ENCODE measurements at regions not wholly inside any gene's neighbourhood (a gene's known extent, or its start where the extent isn't known, plus 50 kb on each side); places are given as distances from the start of the nearest gene placed in this dataset.

DNA sequence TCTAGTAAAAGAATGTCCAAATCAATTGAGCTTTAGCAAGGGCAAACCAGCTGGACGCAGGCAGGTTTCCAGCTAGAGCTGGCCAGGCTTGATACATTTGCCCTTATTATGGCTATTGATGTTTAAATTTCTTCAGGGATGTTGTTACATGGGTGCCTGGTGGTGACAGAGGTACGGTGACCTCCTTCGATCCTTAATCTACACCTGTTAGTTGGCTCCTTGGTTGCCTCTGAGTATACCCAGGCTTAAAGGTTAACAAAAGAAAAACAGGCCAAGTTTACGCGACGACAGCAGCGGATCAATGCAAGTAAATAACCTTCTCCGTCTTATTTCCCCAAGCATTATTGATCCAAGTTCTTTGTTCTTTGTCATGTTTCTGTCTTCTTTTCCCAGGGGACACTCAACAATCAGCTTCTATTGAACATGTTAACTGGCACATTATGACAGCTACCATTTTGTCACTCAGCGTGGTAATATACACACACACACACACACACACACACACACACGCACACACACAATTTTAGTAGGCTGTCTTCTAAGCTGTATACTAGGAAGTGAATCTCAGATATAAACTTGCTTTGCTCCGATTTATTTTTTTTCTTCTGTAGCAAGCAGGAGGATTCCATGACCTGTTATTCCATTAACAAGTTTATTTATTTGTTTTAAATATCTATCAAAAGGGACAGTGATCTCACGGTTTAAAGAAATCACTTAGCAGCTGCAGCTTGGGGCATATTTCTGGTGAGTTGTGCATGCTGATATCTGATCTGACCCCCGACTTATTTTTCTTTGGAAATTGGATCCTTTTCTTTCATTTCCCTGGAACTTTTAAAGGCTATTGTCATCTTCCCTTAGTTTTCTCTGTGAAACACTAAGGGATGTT lies 844.7 kb downstream of the MCTP2 start:
- TF ChIP-seq, protein P1, sequence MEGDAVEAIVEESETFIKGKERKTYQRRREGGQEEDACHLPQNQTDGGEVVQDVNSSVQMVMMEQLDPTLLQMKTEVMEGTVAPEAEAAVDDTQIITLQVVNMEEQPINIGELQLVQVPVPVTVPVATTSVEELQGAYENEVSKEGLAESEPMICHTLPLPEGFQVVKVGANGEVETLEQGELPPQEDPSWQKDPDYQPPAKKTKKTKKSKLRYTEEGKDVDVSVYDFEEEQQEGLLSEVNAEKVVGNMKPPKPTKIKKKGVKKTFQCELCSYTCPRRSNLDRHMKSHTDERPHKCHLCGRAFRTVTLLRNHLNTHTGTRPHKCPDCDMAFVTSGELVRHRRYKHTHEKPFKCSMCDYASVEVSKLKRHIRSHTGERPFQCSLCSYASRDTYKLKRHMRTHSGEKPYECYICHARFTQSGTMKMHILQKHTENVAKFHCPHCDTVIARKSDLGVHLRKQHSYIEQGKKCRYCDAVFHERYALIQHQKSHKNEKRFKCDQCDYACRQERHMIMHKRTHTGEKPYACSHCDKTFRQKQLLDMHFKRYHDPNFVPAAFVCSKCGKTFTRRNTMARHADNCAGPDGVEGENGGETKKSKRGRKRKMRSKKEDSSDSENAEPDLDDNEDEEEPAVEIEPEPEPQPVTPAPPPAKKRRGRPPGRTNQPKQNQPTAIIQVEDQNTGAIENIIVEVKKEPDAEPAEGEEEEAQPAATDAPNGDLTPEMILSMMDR (IDR thresholded peaks at IDR 0.05; ENCODE audit: control extremely low read depth in 1 of 3, insufficient read depth in 1 of 3, low read depth in 1 of 3, low read length in 3 of 3), result no peak
- TF ChIP-seq, protein P2, sequence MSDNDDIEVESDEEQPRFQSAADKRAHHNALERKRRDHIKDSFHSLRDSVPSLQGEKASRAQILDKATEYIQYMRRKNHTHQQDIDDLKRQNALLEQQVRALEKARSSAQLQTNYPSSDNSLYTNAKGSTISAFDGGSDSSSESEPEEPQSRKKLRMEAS (IDR thresholded peaks at IDR 0.05), result no peak
- no peak for TF ChIP-seq POLR2A (IDR thresholded peaks at IDR 0.05; ENCODE audit: control extremely low read depth in 1 of 2, low read depth in 2 of 2, low read length in 2 of 2)
- TF ChIP-seq EZH2 (IDR thresholded peaks at IDR 0.05; ENCODE audit: low read depth, low read length, severe bottlenecking), result no peak
- no peak for TF ChIP-seq YY1 (IDR thresholded peaks at IDR 0.05; ENCODE audit: low read depth, low read length)
- no peak for TF ChIP-seq RAD21 (IDR thresholded peaks at IDR 0.05 in 1 of 2, conservative IDR thresholded peaks at IDR 0.05 in 1 of 2; ENCODE audit: low read depth in 2 of 2, low read length in 2 of 2)
- TF ChIP-seq SP1 (IDR thresholded peaks at IDR 0.05; ENCODE audit: low read depth, low read length), result no peak
- no peak for TF ChIP-seq GABPA (IDR thresholded peaks at IDR 0.05; ENCODE audit: borderline replicate concordance, insufficient read depth, low read length)
- no peak for TF ChIP-seq JUN (IDR thresholded peaks at IDR 0.05; ENCODE audit: low read depth, low read length)
- TF ChIP-seq POLR2AphosphoS5 (IDR thresholded peaks at IDR 0.05; ENCODE audit: low read depth, low read length), result no peak
- TF ChIP-seq CBX5 (IDR thresholded peaks at IDR 0.05; ENCODE audit: low read depth, low read length), result no peak
- no peak for TF ChIP-seq MAFK (IDR thresholded peaks at IDR 0.05; ENCODE audit: low read depth, low read length)

Measured in H1 (cell line).